ENCODE measurements at regions not wholly inside any gene's neighbourhood (a gene's known extent, or its start where the extent isn't known, plus 50 kb on each side); places are given as distances from the start of the nearest gene placed in this dataset.

- Histone ChIP-seq H3K4me1 (ENCODE audit: control insufficient read depth in 1 of 2, insufficient read depth in 2 of 2, low read length in 2 of 2) (no peaks in the 10 kb centered on the region), H3K4me3 (ENCODE audit: low read length in 2 of 2) (no peak overlapping the region), H3K27me3 (ENCODE audit: control insufficient read depth in 1 of 2, insufficient read depth in 2 of 2, low read length in 1 of 2) (peaks cover 0 to 1% of the 10 kb centered on the region in 2 donors), H3K27ac (ENCODE audit: low read depth in 1 of 2, low read length in 2 of 2) (no peak overlapping the region), H3K36me3 (ENCODE audit: control insufficient read depth in 1 of 2, insufficient read depth in 2 of 2, low read length in 1 of 2) (no peaks in the 10 kb centered on the region), H3K9me3 (ENCODE audit: control insufficient read depth, low read length) (no peaks in the 10 kb centered on the region)
- DNase-seq (no peak), ATAC-seq (ENCODE audit: low FRiP score) (no peak)
- intact Hi-C loops (cut with DNase I): no loop called here
- WGBS, 2 donors: 84% methylated on average over 1 of the region's 1 CpG
Measured at GRCh38 chr5:99275128-99275527, 346.3 kb upstream of the CHD1 start.

- no peak overlapping the region for H3K4me3 ChIP-seq (ENCODE audit: low read length in 2 of 2)
- 15 to 37% methylated on average over 2 of the region's 2 CpGs for WGBS, 2 donors
- intact Hi-C loops (cut with DNase I): no loop called here
- H3K36me3 ChIP-seq (ENCODE audit: control insufficient read depth in 1 of 2, insufficient read depth in 2 of 2, low read length in 1 of 2): no peaks in the 10 kb centered on the region
- ATAC-seq (ENCODE audit: low FRiP score) (no peak), DNase-seq (no peak)
- H3K27me3 ChIP-seq (ENCODE audit: control insufficient read depth in 1 of 2, insufficient read depth in 2 of 2, low read length in 1 of 2): peaks cover 0 to 1% of the 10 kb centered on the region in 2 donors
- H3K4me1 ChIP-seq (ENCODE audit: control insufficient read depth in 1 of 2, insufficient read depth in 2 of 2, low read length in 2 of 2): no peaks in the 10 kb centered on the region
- H3K27ac ChIP-seq (ENCODE audit: low read depth in 1 of 2, low read length in 2 of 2): no peak overlapping the region
- H3K9me3 ChIP-seq (ENCODE audit: control insufficient read depth, low read length): no peaks in the 10 kb centered on the region
Measured at GRCh38 chr5:99272576-99272975, 343.8 kb upstream of the CHD1 start.

GRCh38 chr5:99258819-99259218, 330.0 kb upstream of the CHD1 start:
- Histone ChIP-seq H3K27ac (ENCODE audit: low read depth in 1 of 2, low read length in 2 of 2) (no peak overlapping the region), H3K36me3 (ENCODE audit: control insufficient read depth in 1 of 2, insufficient read depth in 2 of 2, low read length in 1 of 2) (no peaks in the 10 kb centered on the region), H3K4me1 (ENCODE audit: control insufficient read depth in 1 of 2, insufficient read depth in 2 of 2, low read length in 2 of 2) (no peaks in the 10 kb centered on the region), H3K27me3 (ENCODE audit: control insufficient read depth in 1 of 2, insufficient read depth in 2 of 2, low read length in 1 of 2) (no peaks in the 10 kb centered on the region), H3K4me3 (ENCODE audit: low read length in 2 of 2) (no peak overlapping the region), H3K9me3 (ENCODE audit: control insufficient read depth, low read length) (no peaks in the 10 kb centered on the region)
- intact Hi-C loops (cut with DNase I): no loop called here
- no peak for DNase-seq
- WGBS, 2 donors: 30 to 55% methylated on average over 2 of the region's 2 CpGs
- no peak for ATAC-seq (ENCODE audit: low FRiP score)

- Histone ChIP-seq H3K4me3 (ENCODE audit: low read length in 2 of 2) (no peak overlapping the region), H3K9me3 (ENCODE audit: control insufficient read depth, low read length) (no peaks in the 10 kb centered on the region), H3K27ac (ENCODE audit: low read depth in 1 of 2, low read length in 2 of 2) (no peak overlapping the region), H3K27me3 (ENCODE audit: control insufficient read depth in 1 of 2, insufficient read depth in 2 of 2, low read length in 1 of 2) (no peaks in the 10 kb centered on the region), H3K36me3 (ENCODE audit: control insufficient read depth in 1 of 2, insufficient read depth in 2 of 2, low read length in 1 of 2) (no peaks in the 10 kb centered on the region), H3K4me1 (ENCODE audit: control insufficient read depth in 1 of 2, insufficient read depth in 2 of 2, low read length in 2 of 2) (no peaks in the 10 kb centered on the region)
- 44 to 54% methylated on average over 2 of the region's 2 CpGs for WGBS, 2 donors
- ATAC-seq (ENCODE audit: low FRiP score) (no peak), DNase-seq (no peak)
- intact Hi-C loops (cut with DNase I): no loop called here
Measured at GRCh38 chr5:99248066-99248465, 319.3 kb upstream of the CHD1 start.

GRCh38 chr5:99247346-99247745, 318.5 kb upstream of the CHD1 start:
- Histone ChIP-seq H3K27me3 (ENCODE audit: control insufficient read depth in 1 of 2, insufficient read depth in 2 of 2, low read length in 1 of 2) (no peaks in the 10 kb centered on the region), H3K4me1 (ENCODE audit: control insufficient read depth in 1 of 2, insufficient read depth in 2 of 2, low read length in 2 of 2) (no peaks in the 10 kb centered on the region), H3K4me3 (ENCODE audit: low read length in 2 of 2) (no peak overlapping the region), H3K9me3 (ENCODE audit: control insufficient read depth, low read length) (no peaks in the 10 kb centered on the region), H3K36me3 (ENCODE audit: control insufficient read depth in 1 of 2, insufficient read depth in 2 of 2, low read length in 1 of 2) (no peaks in the 10 kb centered on the region), H3K27ac (ENCODE audit: low read depth in 1 of 2, low read length in 2 of 2) (no peak overlapping the region)
- ATAC-seq (ENCODE audit: low FRiP score): no peak
- DNase-seq: no peak
- 65 to 70% methylated on average over 4 of the region's 4 CpGs for WGBS, 2 donors
- intact Hi-C loops (cut with DNase I): no loop called here

GRCh38 chr5:99243111-99243510, 314.3 kb upstream of the CHD1 start:
- Histone ChIP-seq H3K9me3 (ENCODE audit: control insufficient read depth, low read length) (no peaks in the 10 kb centered on the region), H3K4me3 (ENCODE audit: low read length in 2 of 2) (no peak overlapping the region), H3K36me3 (ENCODE audit: control insufficient read depth in 1 of 2, insufficient read depth in 2 of 2, low read length in 1 of 2) (no peaks in the 10 kb centered on the region), H3K27me3 (ENCODE audit: control insufficient read depth in 1 of 2, insufficient read depth in 2 of 2, low read length in 1 of 2) (no peaks in the 10 kb centered on the region), H3K4me1 (ENCODE audit: control insufficient read depth in 1 of 2, insufficient read depth in 2 of 2, low read length in 2 of 2) (no peaks in the 10 kb centered on the region), H3K27ac (ENCODE audit: low read depth in 1 of 2, low read length in 2 of 2) (no peak overlapping the region)
- intact Hi-C loops (cut with DNase I): no loop called here
- ATAC-seq (ENCODE audit: low FRiP score) (no peak), DNase-seq (no peak)
- WGBS, 2 donors: 3 to 5% methylated on average over 1 of the region's 1 CpG

GRCh38 chr5:99239826-99240360, 311.1 kb upstream of the CHD1 start:
- ATAC-seq (ENCODE audit: low FRiP score): no peak
- no peak overlapping the region for H3K27ac ChIP-seq (ENCODE audit: low read depth in 1 of 2, low read length in 2 of 2)
- no peak for DNase-seq
- no peak overlapping the region for H3K4me3 ChIP-seq (ENCODE audit: low read length in 2 of 2)
- intact Hi-C loops (cut with DNase I): no loop called here
- 91 to 92% methylated on average over 3 of the region's 3 CpGs for WGBS, 2 donors
- no peaks in the 10 kb centered on the region for H3K36me3 ChIP-seq (ENCODE audit: control insufficient read depth in 1 of 2, insufficient read depth in 2 of 2, low read length in 1 of 2)
- H3K4me1 ChIP-seq (ENCODE audit: control insufficient read depth in 1 of 2, insufficient read depth in 2 of 2, low read length in 2 of 2): no peaks in the 10 kb centered on the region
- H3K9me3 ChIP-seq (ENCODE audit: control insufficient read depth, low read length): no peaks in the 10 kb centered on the region
- H3K27me3 ChIP-seq (ENCODE audit: control insufficient read depth in 1 of 2, insufficient read depth in 2 of 2, low read length in 1 of 2): no peaks in the 10 kb centered on the region

- intact Hi-C loops (cut with DNase I): no loop called here
- DNase-seq (no peak), ATAC-seq (ENCODE audit: low FRiP score) (no peak)
- Histone ChIP-seq H3K4me3 (ENCODE audit: low read length in 2 of 2) (no peak overlapping the region), H3K4me1 (ENCODE audit: control insufficient read depth in 1 of 2, insufficient read depth in 2 of 2, low read length in 2 of 2) (no peaks in the 10 kb centered on the region), H3K9me3 (ENCODE audit: control insufficient read depth, low read length) (no peaks in the 10 kb centered on the region), H3K36me3 (ENCODE audit: control insufficient read depth in 1 of 2, insufficient read depth in 2 of 2, low read length in 1 of 2) (no peaks in the 10 kb centered on the region), H3K27me3 (ENCODE audit: control insufficient read depth in 1 of 2, insufficient read depth in 2 of 2, low read length in 1 of 2) (no peaks in the 10 kb centered on the region), H3K27ac (ENCODE audit: low read depth in 1 of 2, low read length in 2 of 2) (no peak overlapping the region)
- WGBS, 2 donors: 10 to 16% methylated on average over 5 of the region's 5 CpGs
Measured at GRCh38 chr5:99191206-99191745, 262.5 kb upstream of the CHD1 start.

- H3K9me3 ChIP-seq (ENCODE audit: control insufficient read depth, low read length): no peaks in the 10 kb centered on the region
- H3K27ac ChIP-seq (ENCODE audit: low read depth in 1 of 2, low read length in 2 of 2): no peak overlapping the region
- no peaks in the 10 kb centered on the region for H3K36me3 ChIP-seq (ENCODE audit: control insufficient read depth in 1 of 2, insufficient read depth in 2 of 2, low read length in 1 of 2)
- WGBS, 2 donors: 36 to 49% methylated on average over 2 of the region's 2 CpGs
- no peaks in the 10 kb centered on the region for H3K27me3 ChIP-seq (ENCODE audit: control insufficient read depth in 1 of 2, insufficient read depth in 2 of 2, low read length in 1 of 2)
- ATAC-seq (ENCODE audit: low FRiP score) (no peak), DNase-seq (no peak)
- H3K4me3 ChIP-seq (ENCODE audit: low read length in 2 of 2): no peak overlapping the region
- intact Hi-C loops (cut with DNase I): no loop called here
- H3K4me1 ChIP-seq (ENCODE audit: control insufficient read depth in 1 of 2, insufficient read depth in 2 of 2, low read length in 2 of 2): no peaks in the 10 kb centered on the region
Measured at GRCh38 chr5:99187611-99188010, 258.8 kb upstream of the CHD1 start.
